Caco-2 (cell line): ENCODE measurements at regions not wholly inside any gene's neighbourhood (a gene's known extent, or its start where the extent isn't known, plus 50 kb on each side); places are given as distances from the start of the nearest gene placed in this dataset.

Source experiments
- BruUV-seq: library from RNA; stranded (reverse); fragments of 400-500 nt; replicated peaks from 2 replicates; lab custom pipeline; 2021; lab: Mats Ljungman, UMichigan
- CTCF ChIA-PET: fragments of 300-600 bp; sonication (Branson Sonifier 250); formaldehyde crosslinking; loops from one replicate; lab custom pipeline; 2022; ENCODE audit warnings: antibody characterized with exemption; lab: Charles Lee
- POLR2A ChIA-PET: fragments of 300-600 bp; sonication (Branson Sonifier 250); formaldehyde crosslinking; loops from one replicate; lab custom pipeline; 2022; ENCODE audit warnings: antibody characterized with exemption; lab: Charles Lee
- DNase-seq, 2 experiments: peaks; one replicate each; pipeline versions ENCODE4 v3.0.0 to v3.0.0-alpha.2; 2020 to 2022
- H3K27me3 ChIP-seq: replicated peaks from 2 replicates; pipeline ENCODE4 v1.6.0; 2011; ENCODE audit warnings: low read length; ENCODE audit not compliant: control insufficient read depth, insufficient read depth
- H3K36me3 ChIP-seq: 2 replicates; pipeline ENCODE4 v1.5.1; 2011; ENCODE audit warnings: low read length; ENCODE audit not compliant: control insufficient read depth, insufficient read depth
- H3K4me1 ChIP-seq: fragments of 250-450 bp; sonication (Bioruptor Pico); 2 replicates; pipeline ENCODE4 v1.5.1; 2020; ENCODE audit warnings: mild to moderate bottlenecking
- H3K4me3 ChIP-seq: 2 replicates; pipeline ENCODE4 v1.5.1; 2011; ENCODE audit warnings: low read depth, mild to moderate bottlenecking, control low read depth, low read length
- H3K9me3 ChIP-seq: fragments of 250-450 bp; sonication (Bioruptor Pico); 2 replicates; pipeline ENCODE4 v1.5.1; 2020; ENCODE audit warnings: mild to moderate bottlenecking, moderate library complexity
- H3K27ac Mint-ChIP-seq: one replicate; pipeline ENCODE4 v1.8.0; 2022; ENCODE audit warnings: mixed read lengths; ENCODE audit not compliant: unreplicated experiment
- H3K27me3 Mint-ChIP-seq: one replicate; pipeline ENCODE4 v1.8.0; 2022; ENCODE audit warnings: mixed read lengths; ENCODE audit not compliant: insufficient read depth, unreplicated experiment
- H3K36me3 Mint-ChIP-seq: one replicate; pipeline ENCODE4 v1.8.0; 2022; ENCODE audit warnings: mild to moderate bottlenecking, mixed read lengths; ENCODE audit not compliant: insufficient read depth, unreplicated experiment
- H3K4me1 Mint-ChIP-seq: one replicate; pipeline ENCODE4 v1.8.0; 2022; ENCODE audit warnings: low read depth, mixed read lengths; ENCODE audit not compliant: unreplicated experiment
- H3K4me3 Mint-ChIP-seq: one replicate; pipeline ENCODE4 v1.8.0; 2022; ENCODE audit warnings: mild to moderate bottlenecking, moderate library complexity, mixed read lengths; ENCODE audit not compliant: unreplicated experiment
- H3K9me3 Mint-ChIP-seq: one replicate; pipeline ENCODE4 v1.8.0; 2022; ENCODE audit warnings: mixed read lengths; ENCODE audit not compliant: unreplicated experiment
- CTCF ChIP-seq, 2 experiments: fragments of 200-600 bp in 1 of 2; IDR thresholded peaks; 1 replicate in 1 of 2; 2 replicates in 1 of 2; pipeline versions ENCODE4 v1.5.1 to v1.8.0; 2011 to 2022; ENCODE audit warnings: antibody characterized with exemption in 1 of 2, control low read depth in 1 of 2, inconsistent platforms in 1 of 2, low read depth in 1 of 2, low read length in 1 of 2, mild to moderate bottlenecking in 1 of 2, moderate library complexity in 1 of 2; ENCODE audit not compliant: insufficient read depth in 1 of 2, severe bottlenecking in 1 of 2, unreplicated experiment in 1 of 2
- intact Hi-C: fragments of 100-400 bp; cut with micrococcal nuclease; formaldehyde crosslinking; loops from one replicate; pipeline ENCODE4 v1.10.0; 2022; ENCODE audit not compliant: unreplicated experiment

- Mint-ChIP-seq H3K27me3 (no peaks in the 10 kb centered on the region), H3K9me3 (no peaks in the 10 kb centered on the region), H3K27ac (no peak overlapping the region), H3K4me1 (no peaks in the 10 kb centered on the region), H3K4me3 (no peak overlapping the region), H3K36me3 (no peaks in the 10 kb centered on the region)
- DNase-seq, result no peak
- intact Hi-C loops, result no loop called here
- CTCF ChIA-PET, result no interaction called here
- Histone ChIP-seq H3K9me3 (no peaks in the 10 kb centered on the region), H3K36me3 (no peaks in the 10 kb centered on the region), H3K27me3 (no peaks in the 10 kb centered on the region), H3K4me1 (no peaks in the 10 kb centered on the region), H3K4me3 (no peak overlapping the region)
- no TSS peak for BruUV-seq
- TF ChIP-seq CTCF (IDR thresholded peaks at IDR 0.05; ENCODE audit: insufficient read depth in 1 of 2, low read depth in 1 of 2, low read length in 1 of 2, severe bottlenecking in 1 of 2, unreplicated experiment in 1 of 2), result peak in 1 of 2 experiments; percentile 6
- POLR2A ChIA-PET, result no interaction called here
Measured at GRCh38 chr1:190615818-190616217, 138.2 kb upstream of the BRINP3 start.

- H3K9me3 Mint-ChIP-seq, result no peaks in the 10 kb centered on the region
- Histone ChIP-seq H3K4me3 (no peak overlapping the region), H3K9me3 (no peaks in the 10 kb centered on the region), H3K36me3 (no peaks in the 10 kb centered on the region), H3K27me3 (no peaks in the 10 kb centered on the region), H3K4me1 (no peaks in the 10 kb centered on the region)
- CTCF ChIA-PET, result no interaction called here
- H3K27me3 Mint-ChIP-seq, result no peaks in the 10 kb centered on the region
- no peak overlapping the region for H3K4me3 Mint-ChIP-seq
- H3K4me1 Mint-ChIP-seq, result no peaks in the 10 kb centered on the region
- TF ChIP-seq CTCF (IDR thresholded peaks at IDR 0.05; ENCODE audit: insufficient read depth in 1 of 2, low read depth in 1 of 2, low read length in 1 of 2, severe bottlenecking in 1 of 2, unreplicated experiment in 1 of 2), result no peak
- no TSS peak for BruUV-seq
- no peak overlapping the region for H3K27ac Mint-ChIP-seq
- intact Hi-C loops, result no loop called here
- H3K36me3 Mint-ChIP-seq, result no peaks in the 10 kb centered on the region
- POLR2A ChIA-PET, result no interaction called here
- DNase-seq, result no peak
Measured at GRCh38 chr1:190616235-190616634, 138.6 kb upstream of the BRINP3 start.

GRCh38 chr1:190619724-190620123 is 142.1 kb upstream of the BRINP3 start:
- no peak for DNase-seq
- H3K4me3 Mint-ChIP-seq, result no peak overlapping the region
- no peaks in the 10 kb centered on the region for H3K9me3 Mint-ChIP-seq
- no peak overlapping the region for H3K4me3 ChIP-seq
- H3K27me3 Mint-ChIP-seq, result no peaks in the 10 kb centered on the region
- H3K4me1 ChIP-seq, result no peaks in the 10 kb centered on the region
- H3K36me3 Mint-ChIP-seq, result no peaks in the 10 kb centered on the region
- no peaks in the 10 kb centered on the region for H3K9me3 ChIP-seq
- POLR2A ChIA-PET, result no interaction called here
- CTCF ChIA-PET, result no interaction called here
- no peaks in the 10 kb centered on the region for H3K4me1 Mint-ChIP-seq
- H3K36me3 ChIP-seq, result no peaks in the 10 kb centered on the region
- no peak overlapping the region for H3K27ac Mint-ChIP-seq
- no TSS peak for BruUV-seq
- no peaks in the 10 kb centered on the region for H3K27me3 ChIP-seq
- intact Hi-C loops, result no loop called here
- no peak for TF ChIP-seq CTCF (IDR thresholded peaks at IDR 0.05; ENCODE audit: insufficient read depth in 1 of 2, low read depth in 1 of 2, low read length in 1 of 2, severe bottlenecking in 1 of 2, unreplicated experiment in 1 of 2)
